Loucy (cell line): ENCODE measurements at regions not wholly inside any gene's neighbourhood (a gene's known extent, or its start where the extent isn't known, plus 50 kb on each side); places are given as distances from the start of the nearest gene placed in this dataset.

Experiments used
- CTCF ChIP-seq: fragments of 200-600 bp; sonication (generic); conservative IDR thresholded peaks from 2 replicates; pipeline ENCODE4 v1.5.1; 2014; ENCODE audit warnings: mild to moderate bottlenecking, antibody characterized with exemption, low read length
- EZH2phosphoT487 ChIP-seq: fragments of 200-600 bp; IDR thresholded peaks from 2 replicates; pipeline ENCODE4 v1.6.1; 2018; ENCODE audit warnings: antibody characterized with exemption, mild to moderate bottlenecking, moderate library complexity, borderline replicate concordance

GRCh38 chr5:68155940-68156339 is 59.6 kb upstream of the PIK3R1 start:
- no peak for TF ChIP-seq CTCF
- TF ChIP-seq EZH2phosphoT487: no peak
